ENCODE measurements at regions not wholly inside any gene's neighbourhood (a gene's known extent, or its start where the extent isn't known, plus 50 kb on each side); places are given as distances from the start of the nearest gene placed in this dataset.

GRCh38 chr3:78021710-78022109 lies 981.8 kb downstream of the ROBO2 start:
- Mint-ChIP-seq H3K4me3 (no peak overlapping the region), H3K36me3 (ENCODE audit: insufficient read depth in 1 of 3, low read depth in 3 of 3) (no peaks in the 10 kb centered on the region), H3K27ac (no peak overlapping the region), H3K4me1 (no peaks in the 10 kb centered on the region), H3K9me3 (peaks cover 0 to 2% of the 10 kb centered on the region in 2 experiments; a peak in 1 of 5 replicates), H3K27me3 (ENCODE audit: low read depth) (no peaks in the 10 kb centered on the region)
- no peaks in the 10 kb centered on the region for H3K27me3 ChIP-seq (ENCODE audit: insufficient read depth, low read length)
- H4K20me1 ChIP-seq (ENCODE audit: control insufficient read depth, insufficient read depth, insufficient read length): no peaks in the 10 kb centered on the region
- H3K14ac ChIP-seq (ENCODE audit: insufficient read depth, low read length): no peak overlapping the region
- H2AFZ ChIP-seq (ENCODE audit: low read length): no peak overlapping the region
- H3K56ac ChIP-seq (ENCODE audit: insufficient read length, low read depth, low read length): no peak overlapping the region
- no peaks in the 10 kb centered on the region for H3K79me1 ChIP-seq (ENCODE audit: insufficient read depth, low read depth, low read length, poor library complexity, severe bottlenecking)
- TF ChIP-seq CTCF (conservative IDR thresholded peaks at IDR 0.05): no peak
- no peak overlapping the region for H2AK5ac ChIP-seq (ENCODE audit: insufficient read length, low read length)
- no peak overlapping the region for H3K23ac ChIP-seq (ENCODE audit: insufficient read length, low read depth, low read length)
- H4K8ac ChIP-seq (replicated peaks; ENCODE audit: insufficient read length, low read depth, low read length): no peak overlapping the region
- no peaks in the 10 kb centered on the region for H3K9me3 ChIP-seq (ENCODE audit: control insufficient read depth, low read depth, low read length)
- H3K18ac ChIP-seq (ENCODE audit: insufficient read length, low read depth, low read length): no peak overlapping the region
- DNase-seq: no peak
- no peak overlapping the region for H2BK15ac ChIP-seq (ENCODE audit: low read depth, low read length)
- no peak overlapping the region for H4K91ac ChIP-seq (ENCODE audit: insufficient read length, low read depth, low read length)
- H2BK120ac ChIP-seq (ENCODE audit: low read depth, low read length, poor library complexity, severe bottlenecking): no peak overlapping the region
- H3K79me2 ChIP-seq (ENCODE audit: insufficient read depth, low read length): no peaks in the 10 kb centered on the region
- no peak overlapping the region for H3K4ac ChIP-seq (ENCODE audit: low read depth, low read length)
- H2BK12ac ChIP-seq (ENCODE audit: insufficient read length, low read depth, low read length): no peak overlapping the region
- no peak overlapping the region for H3T11ph ChIP-seq (ENCODE audit: low read length)
- H2BK5ac ChIP-seq (ENCODE audit: insufficient read length, low read length): no peak overlapping the region
- no peaks in the 10 kb centered on the region for H3K23me2 ChIP-seq (ENCODE audit: insufficient read length, low read depth, low read length, poor library complexity, severe bottlenecking)
- H2BK20ac ChIP-seq (ENCODE audit: low read depth, low read length, poor library complexity, severe bottlenecking): no peak overlapping the region
- no peak overlapping the region for H3K9ac ChIP-seq (ENCODE audit: extremely low read depth, insufficient read length, low read length)
- WGBS (ENCODE audit: extremely low coverage, insufficient read length, low lambda C conversion rate): no CpG with 5 or more reads among the region's 3 CpGs
- H3K4me1 ChIP-seq (ENCODE audit: insufficient read depth, low read length): no peaks in the 10 kb centered on the region
- H3K27ac ChIP-seq (ENCODE audit: insufficient read length, low read depth, low read length): no peak overlapping the region
- H3K4me2 ChIP-seq (ENCODE audit: insufficient read depth, insufficient read length, low read length): no peak overlapping the region
- H4K5ac ChIP-seq (ENCODE audit: insufficient read length, low read depth, low read length): no peak overlapping the region
